B cell (primary cell): ENCODE measurements at regions not wholly inside any gene's neighbourhood (a gene's known extent, or its start where the extent isn't known, plus 50 kb on each side); places are given as distances from the start of the nearest gene placed in this dataset.

Experiments used
- ATAC-seq: fragments of 200-7000 bp; cut with Tn5 transposase; one replicate; pipeline ENCODE4 v1.10.0; 2021; ENCODE audit warnings: low read depth, mild to moderate bottlenecking, moderate number of reproducible peaks, moderate library complexity
- CTCF ChIA-PET: fragments of 350-600 bp; sonication (Branson Sonifier 250); formaldehyde crosslinking; loops from one replicate; lab custom pipeline; 2021; ENCODE audit warnings: antibody characterized with exemption, inconsistent platforms; lab: Charles Lee
- POLR2A ChIA-PET: fragments of 350-600 bp; sonication (Branson Sonifier 250); formaldehyde crosslinking; loops from one replicate; lab custom pipeline; 2021; ENCODE audit warnings: antibody characterized with exemption; lab: Charles Lee
- DNase-seq: peaks from one replicate; pipeline ENCODE4 v3.0.0; 2013
- H2AFZ ChIP-seq: 2 replicates; pipeline ENCODE4 v1.6.1; 2012; ENCODE audit warnings: mild to moderate bottlenecking, low read depth, low read length; ENCODE audit not compliant: insufficient read depth, poor library complexity, severe bottlenecking
- H3K27ac ChIP-seq, 2 donors: 1 replicate in 1 of 2; 2 replicates in 1 of 2; pipeline ENCODE4 v1.5.1; 2012 to 2013; ENCODE audit warnings: low read length in 2 of 2, mild to moderate bottlenecking in 2 of 2, moderate library complexity in 1 of 2
- H3K27me3 ChIP-seq, 4 experiments: fragments of 200-600 bp in 1 of 4; sonication (generic) in 1 of 4; replicated peaks in 1 of 4; 1 replicate in 2 of 4; 2 replicates in 2 of 4; pipeline versions ENCODE4 v1.6.1 to v1.7.0; 2013 to 2016; ENCODE audit warnings: low read length in 3 of 4, mild to moderate bottlenecking in 2 of 4, mixed read lengths in 1 of 4, moderate library complexity in 1 of 4; ENCODE audit not compliant: insufficient read depth in 4 of 4, control insufficient read depth in 3 of 4; ENCODE audit errors: control extremely low read depth in 1 of 4
- H3K36me3 ChIP-seq, 2 experiments: replicated peaks in 1 of 2; 1 replicate in 1 of 2; 2 replicates in 1 of 2; pipeline versions ENCODE4 v1.6.1 to v1.7.1; 2013; ENCODE audit warnings: low read length in 1 of 2; ENCODE audit not compliant: insufficient read depth in 2 of 2, control insufficient read depth in 1 of 2; ENCODE audit errors: control extremely low read depth in 1 of 2, extremely low read depth in 1 of 2
- H3K4me1 ChIP-seq, 2 donors: fragments of 200-600 bp in 1 of 2; sonication (generic) in 1 of 2; 1 replicate in 1 of 2; 2 replicates in 1 of 2; pipeline versions ENCODE4 v1.5.1 to v1.6.1; 2013 to 2017; ENCODE audit warnings: low read length in 2 of 2; ENCODE audit not compliant: control insufficient read depth in 2 of 2, insufficient read depth in 2 of 2
- H3K4me2 ChIP-seq: replicated peaks from 2 replicates; pipeline ENCODE3; 2012; ENCODE audit warnings: mild to moderate bottlenecking, low read depth, low read length; ENCODE audit not compliant: poor library complexity, severe bottlenecking
- H3K4me3 ChIP-seq, 5 experiments: fragments of 200-600 bp in 1 of 5; sonication (generic) in 1 of 5; 1 replicate in 3 of 5; 2 replicates in 2 of 5; pipeline versions ENCODE4 v1.5.1 to v1.7.0; 2011 to 2016; ENCODE audit warnings: low read length in 4 of 5, mild to moderate bottlenecking in 4 of 5, low read depth in 2 of 5, control low read depth in 1 of 5, moderate library complexity in 1 of 5; ENCODE audit not compliant: insufficient read depth in 1 of 5; ENCODE audit errors: control extremely low read depth in 1 of 5, extremely low read depth in 1 of 5
- H3K79me2 ChIP-seq: fragments of 200-600 bp; sonication (generic); one replicate; pipeline ENCODE4 v1.6.0; 2016; ENCODE audit warnings: low read length; ENCODE audit not compliant: control insufficient read depth, insufficient read depth
- H3K9ac ChIP-seq: fragments of 200-600 bp; sonication (generic); 2 replicates; pipeline ENCODE4 v1.6.1; 2017; ENCODE audit warnings: mild to moderate bottlenecking, low read length, moderate library complexity
- H3K9me3 ChIP-seq, 3 donors: one replicate each; pipeline versions ENCODE4 v1.6.1 to v1.7.1; 2013; ENCODE audit warnings: low read length in 2 of 3; ENCODE audit not compliant: control insufficient read depth in 2 of 3, insufficient read depth in 1 of 3; ENCODE audit errors: control extremely low read depth in 1 of 3
- H4K20me1 ChIP-seq: 2 replicates; pipeline ENCODE4 v1.6.0; 2012; ENCODE audit warnings: mild to moderate bottlenecking, low read length; ENCODE audit not compliant: insufficient read depth, control insufficient read depth, poor library complexity, severe bottlenecking
- H3K27ac Mint-ChIP-seq: one replicate; pipeline ENCODE4 v1.8.0; 2021; ENCODE audit warnings: mixed read lengths
- H3K27me3 Mint-ChIP-seq: one replicate; pipeline ENCODE4 v1.8.0; 2021; ENCODE audit warnings: mixed read lengths
- H3K4me1 Mint-ChIP-seq: one replicate; pipeline ENCODE4 v1.8.0; 2021; ENCODE audit warnings: mixed read lengths
- H3K4me3 Mint-ChIP-seq: one replicate; pipeline ENCODE4 v1.8.0; 2021; ENCODE audit warnings: mixed read lengths
- H3K9me3 Mint-ChIP-seq: one replicate; pipeline ENCODE4 v1.8.0; 2022; ENCODE audit warnings: mixed read lengths; ENCODE audit not compliant: insufficient read depth
- CTCF ChIP-seq: fragments of 200-600 bp; IDR thresholded peaks from one replicate; pipeline ENCODE4 v1.8.0; 2022; ENCODE audit warnings: antibody characterized with exemption, mild to moderate bottlenecking
- EZH2 ChIP-seq: IDR thresholded peaks from 2 replicates; pipeline ENCODE4 v1.6.1; 2012; ENCODE audit warnings: borderline replicate concordance, low read depth, mild to moderate bottlenecking, moderate library complexity, low read length; ENCODE audit not compliant: insufficient read depth, poor library complexity, severe bottlenecking
- WGBS: methylation state at CpG from one replicate; pipeline ENCODE4 v1.1.5; 2013; ENCODE audit warnings: missing lambda C conversion rate; ENCODE audit not compliant: insufficient coverage; 5-methylcytosine and 5-hydroxymethylcytosine counted together
- intact Hi-C: fragments of 100-400 bp; cut with micrococcal nuclease; formaldehyde crosslinking; loops from one replicate; pipeline ENCODE4 v1.10.0; 2022

- Histone ChIP-seq H3K4me1 (no peaks in the 10 kb centered on the region), H3K79me2 (no peaks in the 10 kb centered on the region), H2AFZ (no peak overlapping the region), H3K36me3 (no peaks in the 10 kb centered on the region), H3K9me3 (no peaks in the 10 kb centered on the region), H3K4me2 (no peak overlapping the region), H4K20me1 (no peaks in the 10 kb centered on the region), H3K4me3 (no peak overlapping the region), H3K27me3 (no peaks in the 10 kb centered on the region), H3K9ac (no peak overlapping the region), H3K27ac (no peak overlapping the region)
- H3K27me3 Mint-ChIP-seq: no peaks in the 10 kb centered on the region
- intact Hi-C loops: no loop called here
- no peak overlapping the region for H3K4me3 Mint-ChIP-seq
- ChIA-PET CTCF (no interaction called here), POLR2A (no interaction called here)
- DNase-seq (no peak), ATAC-seq (no peak)
- no CpG with 5 or more reads among the region's 1 CpG for WGBS
- H3K4me1 Mint-ChIP-seq: no peaks in the 10 kb centered on the region
- H3K9me3 Mint-ChIP-seq: no peaks in the 10 kb centered on the region
- no peak for TF ChIP-seq CTCF
- no peak for TF ChIP-seq EZH2
- no peak overlapping the region for H3K27ac Mint-ChIP-seq
These were observed 748.9 kb downstream of the MECOM start for GRCh38 chr3:168914662-168915061.

GRCh38 chr3:168909260-168909659 is 754.3 kb downstream of the MECOM start:
- Histone ChIP-seq H4K20me1 (no peaks in the 10 kb centered on the region), H3K9me3 (no peaks in the 10 kb centered on the region), H3K27me3 (no peaks in the 10 kb centered on the region), H3K4me2 (no peak overlapping the region), H3K4me1 (no peaks in the 10 kb centered on the region), H3K79me2 (no peaks in the 10 kb centered on the region), H2AFZ (no peak overlapping the region), H3K36me3 (no peaks in the 10 kb centered on the region), H3K27ac (no peak overlapping the region), H3K4me3 (no peak overlapping the region), H3K9ac (no peak overlapping the region)
- intact Hi-C loops: no loop called here
- POLR2A ChIA-PET: no interaction called here
- H3K27me3 Mint-ChIP-seq: no peaks in the 10 kb centered on the region
- H3K4me1 Mint-ChIP-seq: no peaks in the 10 kb centered on the region
- CTCF ChIA-PET: no interaction called here
- DNase-seq (no peak), ATAC-seq (no peak)
- no peaks in the 10 kb centered on the region for H3K9me3 Mint-ChIP-seq
- no peak overlapping the region for H3K27ac Mint-ChIP-seq
- WGBS: no CpG with 5 or more reads among the region's 1 CpG
- no peak for TF ChIP-seq EZH2
- TF ChIP-seq CTCF: no peak
- no peak overlapping the region for H3K4me3 Mint-ChIP-seq
